ENCODE measurements at regions not wholly inside any gene's neighbourhood (a gene's known extent, or its start where the extent isn't known, plus 50 kb on each side); places are given as distances from the start of the nearest gene placed in this dataset.

- TF ChIP-seq CTCF (IDR thresholded peaks at IDR 0.05) (no peak), POLR2AphosphoS5 (IDR thresholded peaks at IDR 0.05) (no peak), EP300 (IDR thresholded peaks at IDR 0.05) (no peak), POLR2A (IDR thresholded peaks at IDR 0.05) (no peak)
These were observed 107.9 kb upstream of the MAP3K7 start for GRCh38 chr6:90694802-90695201.

Measured in upper lobe of left lung (tissue), 4 donors.